ENCODE measurements at regions not wholly inside any gene's neighbourhood (a gene's known extent, or its start where the extent isn't known, plus 50 kb on each side); places are given as distances from the start of the nearest gene placed in this dataset.
"Not testable (repeated sequence)": the region's sequence is repeated elsewhere in the genome, so short reads cannot be mapped to it uniquely, and the experiment has no call there.

- DNase-seq (ENCODE audit: low read depth): no peak
Measured at GRCh38 chr5:167843881-167844572, 447.4 kb upstream of the WWC1 start.

- no peak for DNase-seq (ENCODE audit: low read depth)
Measured at GRCh38 chr5:167845952-167846351, 445.5 kb upstream of the WWC1 start.

- DNase-seq (ENCODE audit: low read depth): no peak
Measured at GRCh38 chr5:167849874-167850273, 441.6 kb upstream of the WWC1 start.

- no peak for DNase-seq (ENCODE audit: low read depth)
Measured at GRCh38 chr5:167850911-167851310, 440.5 kb upstream of the WWC1 start.

GRCh38 chr5:167851416-167851815, 440.0 kb upstream of the WWC1 start:
- DNase-seq (ENCODE audit: low read depth): no peak

- no peak for DNase-seq (ENCODE audit: low read depth)
Measured at GRCh38 chr5:167852515-167852914, 438.9 kb upstream of the WWC1 start.

- DNase-seq (ENCODE audit: low read depth): no peak
Measured at GRCh38 chr5:167853421-167853820, 438.0 kb upstream of the WWC1 start.

GRCh38 chr5:167855818-167856217, 435.6 kb upstream of the WWC1 start:
- DNase-seq (ENCODE audit: low read depth): no peak

- DNase-seq (ENCODE audit: low read depth): no peak
Measured at GRCh38 chr5:167857321-167857720, 434.1 kb upstream of the WWC1 start.

GRCh38 chr5:167858186-167858855, 433.1 kb upstream of the WWC1 start:
- DNase-seq (ENCODE audit: low read depth): not testable (repeated sequence)

GRCh38 chr5:167861129-167861927, 430.1 kb upstream of the WWC1 start:
- peak; percentile 21 for DNase-seq (ENCODE audit: low read depth)

- DNase-seq (ENCODE audit: low read depth): no peak
Measured at GRCh38 chr5:167861928-167862426, 429.5 kb upstream of the WWC1 start.

- DNase-seq (ENCODE audit: low read depth): no peak
Measured at GRCh38 chr5:167863883-167864282, 427.6 kb upstream of the WWC1 start.

- no peak for DNase-seq (ENCODE audit: low read depth)
Measured at GRCh38 chr5:167864801-167865200, 426.6 kb upstream of the WWC1 start.

GRCh38 chr5:167866797-167867196, 424.6 kb upstream of the WWC1 start:
- no peak for DNase-seq (ENCODE audit: low read depth)

- no peak for DNase-seq (ENCODE audit: low read depth)
Measured at GRCh38 chr5:167867281-167867680, 424.2 kb upstream of the WWC1 start.

- no peak for DNase-seq (ENCODE audit: low read depth)
Measured at GRCh38 chr5:167869125-167869524, 422.3 kb upstream of the WWC1 start.

GRCh38 chr5:167870055-167870454, 421.4 kb upstream of the WWC1 start:
- DNase-seq (ENCODE audit: low read depth): no peak

GRCh38 chr5:167871091-167871490, 420.4 kb upstream of the WWC1 start:
- DNase-seq (ENCODE audit: low read depth): peak; percentile 9

- no peak for DNase-seq (ENCODE audit: low read depth)
Measured at GRCh38 chr5:167872791-167873190, 418.7 kb upstream of the WWC1 start.

- DNase-seq (ENCODE audit: low read depth): no peak
Measured at GRCh38 chr5:167877114-167877722, 414.2 kb upstream of the WWC1 start.

GRCh38 chr5:167877924-167878323, 413.5 kb upstream of the WWC1 start:
- DNase-seq (ENCODE audit: low read depth): no peak
